OCI-LY7 (cell line): ENCODE measurements at regions not wholly inside any gene's neighbourhood (a gene's known extent, or its start where the extent isn't known, plus 50 kb on each side); places are given as distances from the start of the nearest gene placed in this dataset.

Experiments
- EZH2phosphoT487 ChIP-seq: fragments of 200-600 bp; sonication (generic); IDR thresholded peaks from 2 replicates; pipeline ENCODE4 v1.6.1; 2018; ENCODE audit warnings: low read depth, borderline replicate concordance, mild to moderate bottlenecking, mixed run types, antibody characterized with exemption, low read length, moderate library complexity, mixed read lengths
- TF ChIP-seq, protein P1 (sequence below): fragments of 200-600 bp; sonication (generic); conservative IDR thresholded peaks from 2 replicates; pipeline ENCODE4 v1.5.1; 2014; ENCODE audit warnings: mild to moderate bottlenecking, antibody characterized with exemption, low read length, moderate library complexity, mixed read lengths

DNA sequence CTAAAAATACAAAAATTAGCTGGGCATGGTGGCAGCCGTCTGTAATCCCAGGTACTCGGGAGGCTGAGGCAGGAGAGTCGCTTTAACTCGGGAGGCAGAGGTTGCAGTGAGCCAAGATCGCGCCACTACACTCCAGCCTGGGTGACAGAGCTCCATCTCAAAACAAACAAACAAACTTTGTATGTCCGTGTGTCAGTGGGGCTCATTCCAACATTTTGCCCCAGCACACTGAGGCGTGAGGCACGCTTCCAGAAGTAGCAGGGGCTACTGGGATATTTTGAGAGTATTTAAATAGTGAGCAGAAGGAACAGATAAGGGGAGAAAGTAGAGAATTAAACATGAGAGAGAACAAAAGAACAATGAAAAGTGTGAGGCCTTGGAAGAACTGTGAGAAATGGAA lies 83.3 kb upstream of the TANK start:
- TF ChIP-seq, protein P1, sequence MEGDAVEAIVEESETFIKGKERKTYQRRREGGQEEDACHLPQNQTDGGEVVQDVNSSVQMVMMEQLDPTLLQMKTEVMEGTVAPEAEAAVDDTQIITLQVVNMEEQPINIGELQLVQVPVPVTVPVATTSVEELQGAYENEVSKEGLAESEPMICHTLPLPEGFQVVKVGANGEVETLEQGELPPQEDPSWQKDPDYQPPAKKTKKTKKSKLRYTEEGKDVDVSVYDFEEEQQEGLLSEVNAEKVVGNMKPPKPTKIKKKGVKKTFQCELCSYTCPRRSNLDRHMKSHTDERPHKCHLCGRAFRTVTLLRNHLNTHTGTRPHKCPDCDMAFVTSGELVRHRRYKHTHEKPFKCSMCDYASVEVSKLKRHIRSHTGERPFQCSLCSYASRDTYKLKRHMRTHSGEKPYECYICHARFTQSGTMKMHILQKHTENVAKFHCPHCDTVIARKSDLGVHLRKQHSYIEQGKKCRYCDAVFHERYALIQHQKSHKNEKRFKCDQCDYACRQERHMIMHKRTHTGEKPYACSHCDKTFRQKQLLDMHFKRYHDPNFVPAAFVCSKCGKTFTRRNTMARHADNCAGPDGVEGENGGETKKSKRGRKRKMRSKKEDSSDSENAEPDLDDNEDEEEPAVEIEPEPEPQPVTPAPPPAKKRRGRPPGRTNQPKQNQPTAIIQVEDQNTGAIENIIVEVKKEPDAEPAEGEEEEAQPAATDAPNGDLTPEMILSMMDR: no peak
- no peak for TF ChIP-seq EZH2phosphoT487
